ENCODE measurements at regions not wholly inside any gene's neighbourhood (a gene's known extent, or its start where the extent isn't known, plus 50 kb on each side); places are given as distances from the start of the nearest gene placed in this dataset.

DNA sequence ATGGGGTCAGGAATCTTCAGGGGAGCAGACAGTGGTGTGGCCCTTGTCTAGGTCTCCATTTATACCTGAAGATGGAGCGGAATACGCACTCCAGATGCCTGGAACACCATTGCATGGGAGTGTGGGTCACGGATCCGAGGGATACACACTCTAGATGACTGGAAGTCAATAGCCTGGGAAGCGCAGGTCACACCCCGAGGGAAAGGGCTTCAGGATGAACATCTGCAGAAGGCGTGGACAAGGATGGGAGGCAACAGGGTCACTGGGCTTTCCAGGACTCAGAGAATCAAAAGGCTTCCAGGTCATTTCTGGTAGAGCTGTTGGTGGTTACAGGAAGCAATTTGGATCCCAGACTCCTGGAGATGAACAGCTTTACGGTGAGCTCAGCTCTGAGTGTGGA lies 382.2 kb upstream of the KLF6 start:
- TF ChIP-seq RAD21 (IDR thresholded peaks at IDR 0.05; ENCODE audit: low read depth) (no peak), EGR1 (IDR thresholded peaks at IDR 0.05) (no peak), CREB1 (IDR thresholded peaks at IDR 0.05; ENCODE audit: low read depth) (no peak), EP300 (IDR thresholded peaks at IDR 0.05; ENCODE audit: borderline replicate concordance) (no peak), ZBTB7A (IDR thresholded peaks at IDR 0.05; ENCODE audit: low read depth) (no peak)

DNA sequence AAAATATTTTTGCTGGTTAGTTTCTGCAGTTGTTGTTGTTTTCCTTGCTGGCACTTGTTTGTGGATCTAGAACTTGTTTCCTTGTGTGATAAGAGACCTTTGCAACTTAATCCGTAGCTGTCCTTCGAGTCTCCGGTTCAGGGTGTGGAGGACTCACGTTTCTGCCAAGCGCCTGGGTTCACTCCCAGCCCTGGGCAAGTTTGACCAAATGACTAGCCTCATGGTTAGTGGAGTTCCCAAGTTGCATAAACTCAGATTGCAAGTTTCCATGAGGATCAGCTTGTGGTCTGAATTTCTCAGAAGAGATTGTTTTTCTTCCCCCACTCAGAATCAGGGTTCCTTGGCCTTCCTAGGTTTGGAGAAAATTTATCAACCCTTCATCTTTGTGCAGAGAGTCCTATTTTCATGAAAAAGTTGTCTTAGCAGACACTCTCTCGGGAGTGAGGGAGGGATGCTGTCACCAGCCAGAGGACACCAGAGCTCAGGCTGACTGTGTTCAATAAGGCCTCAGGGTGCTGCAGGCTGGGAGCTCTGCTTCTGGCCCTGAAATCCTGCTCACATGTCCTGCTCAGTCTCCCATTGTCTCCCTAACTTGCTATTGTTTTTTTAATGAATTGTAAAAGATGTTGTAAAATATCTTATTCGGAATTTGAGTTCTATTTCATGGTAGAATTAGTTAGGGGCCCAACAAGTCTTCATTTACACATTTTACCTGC lies 377.7 kb upstream of the KLF6 start:
- TF ChIP-seq, protein P1, sequence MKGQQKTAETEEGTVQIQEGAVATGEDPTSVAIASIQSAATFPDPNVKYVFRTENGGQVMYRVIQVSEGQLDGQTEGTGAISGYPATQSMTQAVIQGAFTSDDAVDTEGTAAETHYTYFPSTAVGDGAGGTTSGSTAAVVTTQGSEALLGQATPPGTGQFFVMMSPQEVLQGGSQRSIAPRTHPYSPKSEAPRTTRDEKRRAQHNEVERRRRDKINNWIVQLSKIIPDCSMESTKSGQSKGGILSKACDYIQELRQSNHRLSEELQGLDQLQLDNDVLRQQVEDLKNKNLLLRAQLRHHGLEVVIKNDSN (IDR thresholded peaks at IDR 0.05): no peak
- TF ChIP-seq, protein P2, sequence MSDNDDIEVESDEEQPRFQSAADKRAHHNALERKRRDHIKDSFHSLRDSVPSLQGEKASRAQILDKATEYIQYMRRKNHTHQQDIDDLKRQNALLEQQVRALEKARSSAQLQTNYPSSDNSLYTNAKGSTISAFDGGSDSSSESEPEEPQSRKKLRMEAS (IDR thresholded peaks at IDR 0.05): no peak

DNA sequence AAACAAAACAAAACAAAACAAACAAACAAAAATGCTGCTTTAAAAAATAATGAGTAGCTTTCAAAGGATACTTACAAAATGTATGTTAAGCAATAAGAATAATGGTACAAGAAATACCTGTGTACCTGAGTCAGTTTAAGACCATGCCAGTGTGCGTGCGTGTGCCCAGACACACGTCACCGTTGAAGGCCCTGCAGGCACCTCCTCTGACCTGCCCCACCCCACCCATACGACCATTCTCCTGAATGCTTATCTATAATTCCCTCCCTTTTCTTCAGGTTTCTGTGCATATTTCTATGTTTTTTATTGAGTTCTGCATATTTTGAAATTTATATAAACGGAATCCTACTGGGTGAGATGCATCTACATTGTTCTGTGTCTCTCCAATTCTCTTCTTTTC lies 374.2 kb upstream of the KLF6 start:
- TF ChIP-seq NFIC (IDR thresholded peaks at IDR 0.05) (no peak), FOXM1 (IDR thresholded peaks at IDR 0.05; ENCODE audit: borderline replicate concordance, low read depth) (no peak), YY1 (IDR thresholded peaks at IDR 0.05; ENCODE audit: low read depth) (no peak), EGR1 (IDR thresholded peaks at IDR 0.05) (no peak), TAF1 (IDR thresholded peaks at IDR 0.05; ENCODE audit: low read depth) (no peak), EP300 (IDR thresholded peaks at IDR 0.05; ENCODE audit: borderline replicate concordance) (no peak), CEBPB (IDR thresholded peaks at IDR 0.05) (no peak), TCF12 (IDR thresholded peaks at IDR 0.05; ENCODE audit: low read depth) (no peak), ZBTB7A (IDR thresholded peaks at IDR 0.05; ENCODE audit: low read depth) (no peak), RAD21 (IDR thresholded peaks at IDR 0.05; ENCODE audit: low read depth) (no peak), CREB1 (IDR thresholded peaks at IDR 0.05; ENCODE audit: low read depth) (no peak)
- TF ChIP-seq, protein P3, sequence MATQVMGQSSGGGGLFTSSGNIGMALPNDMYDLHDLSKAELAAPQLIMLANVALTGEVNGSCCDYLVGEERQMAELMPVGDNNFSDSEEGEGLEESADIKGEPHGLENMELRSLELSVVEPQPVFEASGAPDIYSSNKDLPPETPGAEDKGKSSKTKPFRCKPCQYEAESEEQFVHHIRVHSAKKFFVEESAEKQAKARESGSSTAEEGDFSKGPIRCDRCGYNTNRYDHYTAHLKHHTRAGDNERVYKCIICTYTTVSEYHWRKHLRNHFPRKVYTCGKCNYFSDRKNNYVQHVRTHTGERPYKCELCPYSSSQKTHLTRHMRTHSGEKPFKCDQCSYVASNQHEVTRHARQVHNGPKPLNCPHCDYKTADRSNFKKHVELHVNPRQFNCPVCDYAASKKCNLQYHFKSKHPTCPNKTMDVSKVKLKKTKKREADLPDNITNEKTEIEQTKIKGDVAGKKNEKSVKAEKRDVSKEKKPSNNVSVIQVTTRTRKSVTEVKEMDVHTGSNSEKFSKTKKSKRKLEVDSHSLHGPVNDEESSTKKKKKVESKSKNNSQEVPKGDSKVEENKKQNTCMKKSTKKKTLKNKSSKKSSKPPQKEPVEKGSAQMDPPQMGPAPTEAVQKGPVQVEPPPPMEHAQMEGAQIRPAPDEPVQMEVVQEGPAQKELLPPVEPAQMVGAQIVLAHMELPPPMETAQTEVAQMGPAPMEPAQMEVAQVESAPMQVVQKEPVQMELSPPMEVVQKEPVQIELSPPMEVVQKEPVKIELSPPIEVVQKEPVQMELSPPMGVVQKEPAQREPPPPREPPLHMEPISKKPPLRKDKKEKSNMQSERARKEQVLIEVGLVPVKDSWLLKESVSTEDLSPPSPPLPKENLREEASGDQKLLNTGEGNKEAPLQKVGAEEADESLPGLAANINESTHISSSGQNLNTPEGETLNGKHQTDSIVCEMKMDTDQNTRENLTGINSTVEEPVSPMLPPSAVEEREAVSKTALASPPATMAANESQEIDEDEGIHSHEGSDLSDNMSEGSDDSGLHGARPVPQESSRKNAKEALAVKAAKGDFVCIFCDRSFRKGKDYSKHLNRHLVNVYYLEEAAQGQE (IDR thresholded peaks at IDR 0.05; ENCODE audit: low read depth): no peak
- TF ChIP-seq, protein P1 (IDR thresholded peaks at IDR 0.05): no peak
- TF ChIP-seq, protein P2 (IDR thresholded peaks at IDR 0.05): no peak

DNA sequence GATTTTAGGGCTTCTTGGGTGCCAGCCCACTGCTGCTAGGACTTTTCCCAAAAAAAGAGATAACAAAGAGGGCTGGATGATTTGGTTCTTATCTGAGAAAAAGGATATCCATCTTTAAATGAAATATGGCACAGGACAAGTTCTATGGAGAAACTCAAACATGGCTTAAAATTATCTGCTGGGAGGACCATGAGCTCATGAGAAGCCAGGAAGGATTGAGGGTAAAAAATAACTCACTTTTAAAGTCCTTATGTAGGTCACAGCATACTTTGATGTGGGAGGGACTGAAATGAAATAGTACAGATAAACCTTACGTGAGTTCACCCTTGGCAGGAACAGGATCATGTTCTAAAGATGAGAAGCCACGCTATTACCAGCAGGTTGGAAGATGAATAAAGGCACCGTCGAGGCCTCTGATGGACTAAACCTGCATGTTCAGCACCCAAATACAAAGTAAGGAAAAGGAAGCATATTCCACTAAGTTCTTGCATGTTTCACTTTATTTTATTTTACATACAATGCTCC lies 369.2 kb upstream of the KLF6 start:
- TF ChIP-seq EGR1 (IDR thresholded peaks at IDR 0.05): no peak
- TF ChIP-seq TEAD4 (IDR thresholded peaks at IDR 0.05): no peak
- TF ChIP-seq CEBPB (IDR thresholded peaks at IDR 0.05): no peak
- TF ChIP-seq, protein P1 (IDR thresholded peaks at IDR 0.05): no peak
- TF ChIP-seq, protein P3 (IDR thresholded peaks at IDR 0.05; ENCODE audit: low read depth): no peak
- no peak for TF ChIP-seq YY1 (IDR thresholded peaks at IDR 0.05; ENCODE audit: low read depth)
- TF ChIP-seq RAD21 (IDR thresholded peaks at IDR 0.05; ENCODE audit: low read depth): no peak
- no peak for TF ChIP-seq NFIC (IDR thresholded peaks at IDR 0.05)
- no peak for TF ChIP-seq FOXM1 (IDR thresholded peaks at IDR 0.05; ENCODE audit: borderline replicate concordance, low read depth)
- no peak for TF ChIP-seq TCF12 (IDR thresholded peaks at IDR 0.05; ENCODE audit: low read depth)
- TF ChIP-seq ZBTB7A (IDR thresholded peaks at IDR 0.05; ENCODE audit: low read depth): no peak

DNA sequence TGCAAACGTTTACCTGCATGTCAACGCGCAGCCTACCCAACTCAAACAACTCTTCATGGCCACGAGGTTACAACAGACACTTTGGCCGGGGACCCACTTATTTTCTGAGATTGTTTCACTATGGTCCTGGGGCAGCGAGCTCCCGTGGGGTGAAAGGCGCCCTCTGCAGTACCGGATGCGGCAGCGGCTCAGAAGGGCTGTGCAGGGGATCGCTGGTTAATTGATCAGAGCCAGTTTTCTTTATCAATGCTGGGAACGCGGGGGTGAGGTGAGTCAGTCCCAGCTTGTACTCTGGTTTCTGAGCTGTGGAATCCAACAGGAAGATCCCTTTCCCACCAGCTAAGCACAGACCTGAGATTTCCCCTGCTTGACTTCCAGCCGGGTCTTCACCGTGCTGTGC lies 366.5 kb upstream of the KLF6 start:
- TF ChIP-seq, protein P3 (IDR thresholded peaks at IDR 0.05; ENCODE audit: low read depth): no peak
- no peak for TF ChIP-seq ZBTB7A (IDR thresholded peaks at IDR 0.05; ENCODE audit: low read depth)
- no peak for TF ChIP-seq NFIC (IDR thresholded peaks at IDR 0.05)
- TF ChIP-seq CEBPB (IDR thresholded peaks at IDR 0.05): no peak
- TF ChIP-seq, protein P1 (IDR thresholded peaks at IDR 0.05): no peak
- TF ChIP-seq CREB1 (IDR thresholded peaks at IDR 0.05; ENCODE audit: low read depth): no peak
- no peak for TF ChIP-seq YY1 (IDR thresholded peaks at IDR 0.05; ENCODE audit: low read depth)
- no peak for TF ChIP-seq TAF1 (IDR thresholded peaks at IDR 0.05; ENCODE audit: low read depth)
- no peak for TF ChIP-seq FOXM1 (IDR thresholded peaks at IDR 0.05; ENCODE audit: borderline replicate concordance, low read depth)
- no peak for TF ChIP-seq EP300 (IDR thresholded peaks at IDR 0.05; ENCODE audit: borderline replicate concordance)
- TF ChIP-seq TCF12 (IDR thresholded peaks at IDR 0.05; ENCODE audit: low read depth): no peak

All from Ishikawa (cell line).